Caco-2 (cell line): ENCODE measurements at regions not wholly inside any gene's neighbourhood (a gene's known extent, or its start where the extent isn't known, plus 50 kb on each side); places are given as distances from the start of the nearest gene placed in this dataset.

ENCODE experiments used
- BruUV-seq: library from RNA; stranded (reverse); fragments of 400-500 nt; replicated peaks from 2 replicates; lab custom pipeline; 2021; lab: Mats Ljungman, UMichigan
- CTCF ChIA-PET: fragments of 300-600 bp; sonication (Branson Sonifier 250); formaldehyde crosslinking; loops from one replicate; lab custom pipeline; 2022; ENCODE audit warnings: antibody characterized with exemption; lab: Charles Lee
- POLR2A ChIA-PET: fragments of 300-600 bp; sonication (Branson Sonifier 250); formaldehyde crosslinking; loops from one replicate; lab custom pipeline; 2022; ENCODE audit warnings: antibody characterized with exemption; lab: Charles Lee
- DNase-seq, 2 experiments: peaks; one replicate each; pipeline versions ENCODE4 v3.0.0 to v3.0.0-alpha.2; 2020 to 2022
- H3K27me3 ChIP-seq: replicated peaks from 2 replicates; pipeline ENCODE4 v1.6.0; 2011; ENCODE audit warnings: low read length; ENCODE audit not compliant: control insufficient read depth, insufficient read depth
- H3K36me3 ChIP-seq: 2 replicates; pipeline ENCODE4 v1.5.1; 2011; ENCODE audit warnings: low read length; ENCODE audit not compliant: control insufficient read depth, insufficient read depth
- H3K4me1 ChIP-seq: fragments of 250-450 bp; sonication (Bioruptor Pico); 2 replicates; pipeline ENCODE4 v1.5.1; 2020; ENCODE audit warnings: mild to moderate bottlenecking
- H3K4me3 ChIP-seq: 2 replicates; pipeline ENCODE4 v1.5.1; 2011; ENCODE audit warnings: low read depth, mild to moderate bottlenecking, control low read depth, low read length
- H3K9me3 ChIP-seq: fragments of 250-450 bp; sonication (Bioruptor Pico); 2 replicates; pipeline ENCODE4 v1.5.1; 2020; ENCODE audit warnings: mild to moderate bottlenecking, moderate library complexity
- H3K27ac Mint-ChIP-seq: one replicate; pipeline ENCODE4 v1.8.0; 2022; ENCODE audit warnings: mixed read lengths; ENCODE audit not compliant: unreplicated experiment
- H3K27me3 Mint-ChIP-seq: one replicate; pipeline ENCODE4 v1.8.0; 2022; ENCODE audit warnings: mixed read lengths; ENCODE audit not compliant: insufficient read depth, unreplicated experiment
- H3K36me3 Mint-ChIP-seq: one replicate; pipeline ENCODE4 v1.8.0; 2022; ENCODE audit warnings: mild to moderate bottlenecking, mixed read lengths; ENCODE audit not compliant: insufficient read depth, unreplicated experiment
- H3K4me1 Mint-ChIP-seq: one replicate; pipeline ENCODE4 v1.8.0; 2022; ENCODE audit warnings: low read depth, mixed read lengths; ENCODE audit not compliant: unreplicated experiment
- H3K4me3 Mint-ChIP-seq: one replicate; pipeline ENCODE4 v1.8.0; 2022; ENCODE audit warnings: mild to moderate bottlenecking, moderate library complexity, mixed read lengths; ENCODE audit not compliant: unreplicated experiment
- H3K9me3 Mint-ChIP-seq: one replicate; pipeline ENCODE4 v1.8.0; 2022; ENCODE audit warnings: mixed read lengths; ENCODE audit not compliant: unreplicated experiment
- intact Hi-C: fragments of 100-400 bp; cut with micrococcal nuclease; formaldehyde crosslinking; loops from one replicate; pipeline ENCODE4 v1.10.0; 2022; ENCODE audit not compliant: unreplicated experiment
- TF ChIP-seq, protein P1 (sequence below), 2 experiments: fragments of 200-600 bp in 1 of 2; IDR thresholded peaks; 1 replicate in 1 of 2; 2 replicates in 1 of 2; pipeline versions ENCODE4 v1.5.1 to v1.8.0; 2011 to 2022; ENCODE audit warnings: antibody characterized with exemption in 1 of 2, control low read depth in 1 of 2, inconsistent platforms in 1 of 2, low read depth in 1 of 2, low read length in 1 of 2, mild to moderate bottlenecking in 1 of 2, moderate library complexity in 1 of 2; ENCODE audit not compliant: insufficient read depth in 1 of 2, severe bottlenecking in 1 of 2, unreplicated experiment in 1 of 2

DNA sequence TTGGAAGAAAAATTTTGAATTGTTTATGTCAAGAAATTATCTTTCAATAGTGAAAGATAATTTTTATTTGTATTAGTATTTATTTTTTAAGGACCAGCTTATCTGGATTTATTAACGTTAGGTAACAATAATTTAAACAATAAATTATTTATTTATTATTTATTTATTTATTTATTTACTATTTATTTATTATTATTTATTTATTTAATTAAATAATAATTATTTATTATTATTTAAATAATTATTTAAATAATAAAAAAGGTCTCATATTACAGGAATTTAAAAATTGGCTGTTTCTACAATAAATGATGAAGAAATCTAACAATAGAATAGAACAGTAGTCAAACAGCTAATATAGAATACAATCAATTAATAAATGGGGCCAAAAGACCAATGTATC lies 618.7 kb upstream of the BRINP3 start:
- no peaks in the 10 kb centered on the region for H3K9me3 Mint-ChIP-seq
- POLR2A ChIA-PET: no interaction called here
- no peaks in the 10 kb centered on the region for H3K4me1 Mint-ChIP-seq
- no peaks in the 10 kb centered on the region for H3K36me3 Mint-ChIP-seq
- no peak overlapping the region for H3K27ac Mint-ChIP-seq
- TF ChIP-seq, protein P1, sequence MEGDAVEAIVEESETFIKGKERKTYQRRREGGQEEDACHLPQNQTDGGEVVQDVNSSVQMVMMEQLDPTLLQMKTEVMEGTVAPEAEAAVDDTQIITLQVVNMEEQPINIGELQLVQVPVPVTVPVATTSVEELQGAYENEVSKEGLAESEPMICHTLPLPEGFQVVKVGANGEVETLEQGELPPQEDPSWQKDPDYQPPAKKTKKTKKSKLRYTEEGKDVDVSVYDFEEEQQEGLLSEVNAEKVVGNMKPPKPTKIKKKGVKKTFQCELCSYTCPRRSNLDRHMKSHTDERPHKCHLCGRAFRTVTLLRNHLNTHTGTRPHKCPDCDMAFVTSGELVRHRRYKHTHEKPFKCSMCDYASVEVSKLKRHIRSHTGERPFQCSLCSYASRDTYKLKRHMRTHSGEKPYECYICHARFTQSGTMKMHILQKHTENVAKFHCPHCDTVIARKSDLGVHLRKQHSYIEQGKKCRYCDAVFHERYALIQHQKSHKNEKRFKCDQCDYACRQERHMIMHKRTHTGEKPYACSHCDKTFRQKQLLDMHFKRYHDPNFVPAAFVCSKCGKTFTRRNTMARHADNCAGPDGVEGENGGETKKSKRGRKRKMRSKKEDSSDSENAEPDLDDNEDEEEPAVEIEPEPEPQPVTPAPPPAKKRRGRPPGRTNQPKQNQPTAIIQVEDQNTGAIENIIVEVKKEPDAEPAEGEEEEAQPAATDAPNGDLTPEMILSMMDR (IDR thresholded peaks at IDR 0.05; ENCODE audit: insufficient read depth in 1 of 2, low read depth in 1 of 2, low read length in 1 of 2, severe bottlenecking in 1 of 2, unreplicated experiment in 1 of 2): no peak
- BruUV-seq: no TSS peak
- no peaks in the 10 kb centered on the region for H3K27me3 ChIP-seq
- no peaks in the 10 kb centered on the region for H3K4me1 ChIP-seq
- no peak for DNase-seq
- no peaks in the 10 kb centered on the region for H3K27me3 Mint-ChIP-seq
- H3K36me3 ChIP-seq: no peaks in the 10 kb centered on the region
- H3K4me3 Mint-ChIP-seq: no peak overlapping the region
- H3K4me3 ChIP-seq: no peak overlapping the region
- no peaks in the 10 kb centered on the region for H3K9me3 ChIP-seq
- intact Hi-C loops: no loop called here
- CTCF ChIA-PET: no interaction called here

DNA sequence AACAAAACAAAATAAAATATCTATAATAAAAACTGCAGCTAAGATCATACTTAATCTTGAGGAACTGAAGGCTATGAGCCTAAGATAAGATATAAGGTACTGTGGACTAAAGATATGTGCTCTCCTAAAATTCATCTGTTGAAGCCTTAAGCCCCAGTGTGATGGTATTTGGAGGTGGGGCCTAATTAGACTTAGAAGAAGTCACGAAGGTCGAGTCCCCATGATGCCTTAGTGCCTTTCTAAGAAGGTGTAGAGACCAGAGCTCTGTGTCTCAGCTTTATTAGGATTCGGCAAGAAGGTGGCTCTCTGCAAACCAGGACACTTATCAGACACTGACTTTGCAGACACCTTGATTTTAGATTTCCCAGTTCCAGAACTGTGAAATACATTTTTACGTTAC lies 622.0 kb upstream of the BRINP3 start:
- Mint-ChIP-seq H3K36me3 (no peaks in the 10 kb centered on the region), H3K4me3 (no peak overlapping the region), H3K4me1 (no peaks in the 10 kb centered on the region), H3K27me3 (no peaks in the 10 kb centered on the region), H3K9me3 (no peaks in the 10 kb centered on the region), H3K27ac (no peak overlapping the region)
- no peaks in the 10 kb centered on the region for H3K4me1 ChIP-seq
- no peak overlapping the region for H3K4me3 ChIP-seq
- H3K27me3 ChIP-seq: no peaks in the 10 kb centered on the region
- BruUV-seq: no TSS peak
- intact Hi-C loops: no loop called here
- no peaks in the 10 kb centered on the region for H3K36me3 ChIP-seq
- ChIA-PET CTCF (no interaction called here), POLR2A (no interaction called here)
- no peak for DNase-seq
- TF ChIP-seq, protein P1 (IDR thresholded peaks at IDR 0.05; ENCODE audit: insufficient read depth in 1 of 2, low read depth in 1 of 2, low read length in 1 of 2, severe bottlenecking in 1 of 2, unreplicated experiment in 1 of 2): no peak
- H3K9me3 ChIP-seq: no peaks in the 10 kb centered on the region

DNA sequence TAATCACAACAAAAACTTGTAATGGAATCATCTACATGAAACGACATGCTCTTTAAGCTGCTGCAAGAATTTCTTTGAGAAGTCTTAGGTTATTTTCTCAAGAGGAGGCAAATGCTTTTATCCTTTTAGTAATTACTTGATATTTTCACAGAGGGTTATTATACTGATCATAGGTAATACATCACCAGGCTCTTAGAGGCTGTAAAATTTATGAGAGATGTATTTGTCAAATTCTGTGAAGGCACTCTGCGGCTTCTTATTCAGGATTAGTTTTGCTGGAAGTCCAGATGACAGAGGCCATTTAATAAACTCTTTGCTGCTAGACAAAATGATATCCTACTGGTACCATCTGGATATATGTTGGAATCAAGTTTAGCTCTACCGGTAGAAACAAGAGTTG lies 624.3 kb upstream of the BRINP3 start:
- no peaks in the 10 kb centered on the region for H3K36me3 ChIP-seq
- H3K4me3 ChIP-seq: no peak overlapping the region
- H3K4me1 Mint-ChIP-seq: no peaks in the 10 kb centered on the region
- no peak for DNase-seq
- ChIA-PET POLR2A (no interaction called here), CTCF (no interaction called here)
- H3K27me3 Mint-ChIP-seq: no peaks in the 10 kb centered on the region
- no peaks in the 10 kb centered on the region for H3K4me1 ChIP-seq
- no TSS peak for BruUV-seq
- H3K4me3 Mint-ChIP-seq: no peak overlapping the region
- H3K36me3 Mint-ChIP-seq: no peaks in the 10 kb centered on the region
- H3K9me3 Mint-ChIP-seq: no peaks in the 10 kb centered on the region
- TF ChIP-seq, protein P1 (IDR thresholded peaks at IDR 0.05; ENCODE audit: insufficient read depth in 1 of 2, low read depth in 1 of 2, low read length in 1 of 2, severe bottlenecking in 1 of 2, unreplicated experiment in 1 of 2): no peak
- H3K27me3 ChIP-seq: no peaks in the 10 kb centered on the region
- no peaks in the 10 kb centered on the region for H3K9me3 ChIP-seq
- intact Hi-C loops: no loop called here
- H3K27ac Mint-ChIP-seq: no peak overlapping the region
